Smooth muscle cell (in vitro differentiated cells): ENCODE measurements at regions not wholly inside any gene's neighbourhood (a gene's known extent, or its start where the extent isn't known, plus 50 kb on each side); places are given as distances from the start of the nearest gene placed in this dataset.

ENCODE experiments used
- DNase-seq: peaks from one replicate; lab custom pipeline; 2025; ENCODE audit not compliant: unreplicated experiment; lab: John Stamatoyannopoulos, UW
- H2AFZ ChIP-seq: fragments of 200-600 bp; sonication (generic); 2 replicates; pipeline ENCODE4 v1.6.0; 2016; ENCODE audit warnings: antibody characterized with exemption, low read depth, mild to moderate bottlenecking
- H3F3A ChIP-seq: fragments of 200-600 bp; sonication (generic); 2 replicates; pipeline ENCODE4 v1.6.0; 2017; ENCODE audit warnings: antibody characterized with exemption, low read depth
- H3K27ac ChIP-seq: fragments of 200-600 bp; sonication (generic); 2 replicates; pipeline ENCODE4 v1.5.1; 2016; ENCODE audit warnings: low read depth, mild to moderate bottlenecking
- H3K27me3 ChIP-seq: fragments of 200-600 bp; sonication (generic); 2 replicates; pipeline ENCODE4 v1.6.1; 2016; ENCODE audit warnings: low read depth, mild to moderate bottlenecking
- H3K36me3 ChIP-seq: fragments of 200-600 bp; sonication (generic); 2 replicates; pipeline ENCODE4 v1.5.1; 2016; ENCODE audit warnings: low read depth
- H3K4me1 ChIP-seq: fragments of 200-600 bp; sonication (generic); 2 replicates; pipeline ENCODE4 v1.5.1; 2016; ENCODE audit warnings: low read depth
- H3K4me2 ChIP-seq: fragments of 200-600 bp; sonication (generic); 2 replicates; pipeline ENCODE4 v1.6.0; 2016; ENCODE audit warnings: mild to moderate bottlenecking
- H3K4me3 ChIP-seq: fragments of 200-600 bp; sonication (generic); 2 replicates; pipeline ENCODE4 v1.5.1; 2016; ENCODE audit warnings: mild to moderate bottlenecking
- H3K79me2 ChIP-seq: fragments of 200-600 bp; sonication (generic); 2 replicates; pipeline ENCODE4 v1.6.0; 2016; ENCODE audit warnings: low read depth, mild to moderate bottlenecking
- H3K9ac ChIP-seq: fragments of 200-600 bp; sonication (generic); 2 replicates; pipeline ENCODE4 v1.6.0; 2016; ENCODE audit warnings: low read depth
- H3K9me3 ChIP-seq: fragments of 200-600 bp; sonication (generic); replicated peaks from 2 replicates; pipeline ENCODE4 v1.5.1; 2016; ENCODE audit warnings: low read depth
- H4K20me1 ChIP-seq: fragments of 200-600 bp; sonication (generic); 2 replicates; pipeline ENCODE4 v1.6.0; 2016; ENCODE audit warnings: low read depth
- WGBS: methylation state at CpG from one replicate; pipeline ENCODE4 v1.1.7; 2016; ENCODE audit warnings: low lambda C conversion rate; 5-methylcytosine and 5-hydroxymethylcytosine counted together
- TF ChIP-seq, protein P1 (sequence below): fragments of 200-600 bp; sonication (generic); IDR thresholded peaks from 2 replicates; pipeline ENCODE4 v1.5.1; 2017; ENCODE audit warnings: borderline replicate concordance, mild to moderate bottlenecking, antibody characterized with exemption; ENCODE audit not compliant: insufficient read depth, poor library complexity, severe bottlenecking

DNA sequence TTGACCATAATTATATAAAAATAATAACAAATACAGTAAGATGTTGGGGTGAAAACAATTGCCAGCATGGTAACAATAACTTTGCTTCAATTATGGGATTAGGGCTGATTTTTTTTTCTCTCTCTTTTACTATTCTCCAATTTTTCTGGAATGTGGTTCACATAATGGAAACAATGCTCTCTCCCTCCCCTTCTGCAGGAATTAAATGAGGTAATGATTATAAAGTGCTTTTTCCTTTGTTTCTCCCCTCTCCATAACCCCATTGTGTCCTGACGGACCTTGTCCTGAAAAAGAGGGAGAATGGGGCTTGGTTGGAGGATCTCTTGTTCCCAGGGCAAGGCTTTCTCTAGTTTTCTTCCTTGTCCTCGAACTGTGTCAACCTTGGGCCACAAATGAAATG, 234.0 kb upstream of the ZNF32 start:
- H3K4me3 ChIP-seq, result no peak overlapping the region
- H3K9me3 ChIP-seq, result no peaks in the 10 kb centered on the region
- no peak overlapping the region for H2AFZ ChIP-seq
- no peaks in the 10 kb centered on the region for H3K36me3 ChIP-seq
- TF ChIP-seq, protein P1, sequence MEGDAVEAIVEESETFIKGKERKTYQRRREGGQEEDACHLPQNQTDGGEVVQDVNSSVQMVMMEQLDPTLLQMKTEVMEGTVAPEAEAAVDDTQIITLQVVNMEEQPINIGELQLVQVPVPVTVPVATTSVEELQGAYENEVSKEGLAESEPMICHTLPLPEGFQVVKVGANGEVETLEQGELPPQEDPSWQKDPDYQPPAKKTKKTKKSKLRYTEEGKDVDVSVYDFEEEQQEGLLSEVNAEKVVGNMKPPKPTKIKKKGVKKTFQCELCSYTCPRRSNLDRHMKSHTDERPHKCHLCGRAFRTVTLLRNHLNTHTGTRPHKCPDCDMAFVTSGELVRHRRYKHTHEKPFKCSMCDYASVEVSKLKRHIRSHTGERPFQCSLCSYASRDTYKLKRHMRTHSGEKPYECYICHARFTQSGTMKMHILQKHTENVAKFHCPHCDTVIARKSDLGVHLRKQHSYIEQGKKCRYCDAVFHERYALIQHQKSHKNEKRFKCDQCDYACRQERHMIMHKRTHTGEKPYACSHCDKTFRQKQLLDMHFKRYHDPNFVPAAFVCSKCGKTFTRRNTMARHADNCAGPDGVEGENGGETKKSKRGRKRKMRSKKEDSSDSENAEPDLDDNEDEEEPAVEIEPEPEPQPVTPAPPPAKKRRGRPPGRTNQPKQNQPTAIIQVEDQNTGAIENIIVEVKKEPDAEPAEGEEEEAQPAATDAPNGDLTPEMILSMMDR, result no peak
- peaks cover 6% of the 10 kb centered on the region for H3K27me3 ChIP-seq
- H3K4me2 ChIP-seq, result no peak overlapping the region
- H3F3A ChIP-seq, result no peaks in the 10 kb centered on the region
- no peak overlapping the region for H3K27ac ChIP-seq
- H3K4me1 ChIP-seq, result no peaks in the 10 kb centered on the region
- no peaks in the 10 kb centered on the region for H3K79me2 ChIP-seq
- 92% methylated on average over 2 of the region's 2 CpGs for WGBS
- no peak for DNase-seq
- H4K20me1 ChIP-seq, result no peaks in the 10 kb centered on the region
- no peak overlapping the region for H3K9ac ChIP-seq

DNA sequence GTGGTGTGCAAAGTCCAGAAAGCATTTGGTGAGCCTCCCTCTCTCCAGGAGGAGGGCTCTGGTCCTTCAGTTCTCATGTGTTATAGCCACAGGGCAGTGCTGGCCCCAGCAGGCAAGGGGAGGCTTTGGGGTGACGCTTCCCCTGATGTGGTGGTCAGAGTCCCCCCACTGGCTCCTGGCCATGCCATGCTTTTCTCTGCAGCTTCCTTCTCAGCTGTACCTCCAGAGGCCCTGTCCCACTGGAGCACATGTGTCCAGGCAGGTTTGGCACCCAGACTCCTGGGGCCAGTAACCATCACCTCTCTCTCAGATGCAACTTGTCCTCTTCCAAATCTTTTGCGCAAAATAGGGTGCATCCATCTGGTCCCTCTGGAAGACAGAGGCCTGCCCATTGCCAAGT, 233.0 kb upstream of the ZNF32 start:
- Histone ChIP-seq H3K27me3 (peaks cover 6% of the 10 kb centered on the region), H4K20me1 (no peaks in the 10 kb centered on the region), H2AFZ (no peak overlapping the region), H3K9me3 (no peaks in the 10 kb centered on the region), H3K79me2 (no peaks in the 10 kb centered on the region), H3K36me3 (no peaks in the 10 kb centered on the region), H3F3A (no peaks in the 10 kb centered on the region), H3K4me3 (no peak overlapping the region), H3K9ac (no peak overlapping the region), H3K4me1 (no peaks in the 10 kb centered on the region), H3K27ac (no peak overlapping the region), H3K4me2 (no peak overlapping the region)
- DNase-seq, result no peak
- TF ChIP-seq, protein P1, result no peak
- 94% methylated on average over 2 of the region's 2 CpGs for WGBS

DNA sequence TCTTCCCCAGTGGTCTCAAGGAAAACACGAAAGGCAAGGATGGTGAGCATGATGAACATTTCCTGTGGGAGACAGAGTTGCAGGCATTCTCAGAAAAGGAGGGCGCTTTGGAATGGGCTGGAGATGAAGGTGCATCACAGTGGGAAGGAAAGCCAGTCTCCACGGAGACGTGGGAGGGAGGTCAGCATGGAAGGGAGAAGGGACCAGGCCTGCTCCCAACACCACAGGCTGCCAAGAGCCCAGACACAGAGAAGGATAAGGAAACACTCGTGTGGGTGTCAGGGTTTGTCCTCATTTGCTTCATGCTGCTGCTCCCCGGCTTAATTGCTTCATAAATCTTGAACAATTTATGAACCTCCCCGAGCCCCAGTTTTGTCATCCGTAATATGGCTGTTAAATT, 231.5 kb upstream of the ZNF32 start:
- no peak for DNase-seq
- Histone ChIP-seq H3K9ac (no peak overlapping the region), H3K4me1 (no peaks in the 10 kb centered on the region), H3K79me2 (no peaks in the 10 kb centered on the region), H3K9me3 (no peaks in the 10 kb centered on the region), H3K27me3 (no peaks in the 10 kb centered on the region), H3K27ac (no peak overlapping the region), H2AFZ (no peak overlapping the region), H3K4me3 (no peak overlapping the region), H3F3A (no peaks in the 10 kb centered on the region), H3K36me3 (no peaks in the 10 kb centered on the region), H4K20me1 (no peaks in the 10 kb centered on the region), H3K4me2 (peak overlapping the region; percentile 11)
- TF ChIP-seq, protein P1, result no peak
- WGBS, result 61% methylated on average over 8 of the region's 8 CpGs

DNA sequence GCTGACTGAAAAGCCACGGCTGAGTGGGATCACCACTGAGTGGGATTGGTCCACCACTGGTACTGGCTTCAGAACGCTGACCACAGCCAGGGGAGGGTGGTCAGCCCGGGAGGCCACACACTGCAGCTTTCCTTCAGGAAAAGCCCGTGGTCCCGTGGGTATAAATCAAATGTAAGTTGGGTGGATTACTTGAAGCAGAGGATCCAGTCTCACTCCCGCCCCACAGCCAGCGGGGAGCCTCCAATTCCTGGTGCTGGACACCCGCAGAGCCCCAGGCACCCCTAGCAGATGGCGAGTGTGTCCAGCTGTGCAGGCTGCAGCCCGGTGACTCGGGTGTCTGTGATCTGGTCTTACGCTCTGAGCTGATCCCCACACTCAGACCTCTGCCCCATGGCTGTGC, 231.1 kb upstream of the ZNF32 start:
- Histone ChIP-seq H4K20me1 (no peaks in the 10 kb centered on the region), H3K9me3 (no peaks in the 10 kb centered on the region), H3K79me2 (no peaks in the 10 kb centered on the region), H3K9ac (no peak overlapping the region), H3K4me1 (no peaks in the 10 kb centered on the region), H2AFZ (no peak overlapping the region), H3K4me3 (no peak overlapping the region), H3F3A (no peaks in the 10 kb centered on the region), H3K4me2 (peak overlapping the region; percentile 9), H3K27ac (peak overlapping the region; percentile 82), H3K27me3 (no peaks in the 10 kb centered on the region), H3K36me3 (no peaks in the 10 kb centered on the region)
- DNase-seq, result no peak
- TF ChIP-seq, protein P1, result no peak
- 86% methylated on average over 12 of the region's 12 CpGs for WGBS
